B cell (primary cell): ENCODE measurements at regions not wholly inside any gene's neighbourhood (a gene's known extent, or its start where the extent isn't known, plus 50 kb on each side); places are given as distances from the start of the nearest gene placed in this dataset.

Experiments
- ATAC-seq: fragments of 200-7000 bp; cut with Tn5 transposase; one replicate; pipeline ENCODE4 v1.10.0; 2021; ENCODE audit warnings: low read depth, mild to moderate bottlenecking, moderate number of reproducible peaks, moderate library complexity
- CTCF ChIA-PET: fragments of 350-600 bp; sonication (Branson Sonifier 250); formaldehyde crosslinking; loops from one replicate; lab custom pipeline; 2021; ENCODE audit warnings: antibody characterized with exemption, inconsistent platforms; lab: Charles Lee
- POLR2A ChIA-PET: fragments of 350-600 bp; sonication (Branson Sonifier 250); formaldehyde crosslinking; loops from one replicate; lab custom pipeline; 2021; ENCODE audit warnings: antibody characterized with exemption; lab: Charles Lee
- DNase-seq: peaks from one replicate; pipeline ENCODE4 v3.0.0; 2013
- H2AFZ ChIP-seq: 2 replicates; pipeline ENCODE4 v1.6.1; 2012; ENCODE audit warnings: mild to moderate bottlenecking, low read depth, low read length; ENCODE audit not compliant: insufficient read depth, poor library complexity, severe bottlenecking
- H3K27ac ChIP-seq, 2 donors: 1 replicate in 1 of 2; 2 replicates in 1 of 2; pipeline ENCODE4 v1.5.1; 2012 to 2013; ENCODE audit warnings: low read length in 2 of 2, mild to moderate bottlenecking in 2 of 2, moderate library complexity in 1 of 2
- H3K27me3 ChIP-seq, 4 experiments: fragments of 200-600 bp in 1 of 4; sonication (generic) in 1 of 4; replicated peaks in 1 of 4; 1 replicate in 2 of 4; 2 replicates in 2 of 4; pipeline versions ENCODE4 v1.6.1 to v1.7.0; 2013 to 2016; ENCODE audit warnings: low read length in 3 of 4, mild to moderate bottlenecking in 2 of 4, mixed read lengths in 1 of 4, moderate library complexity in 1 of 4; ENCODE audit not compliant: insufficient read depth in 4 of 4, control insufficient read depth in 3 of 4; ENCODE audit errors: control extremely low read depth in 1 of 4
- H3K36me3 ChIP-seq, 2 experiments: replicated peaks in 1 of 2; 1 replicate in 1 of 2; 2 replicates in 1 of 2; pipeline versions ENCODE4 v1.6.1 to v1.7.1; 2013; ENCODE audit warnings: low read length in 1 of 2; ENCODE audit not compliant: insufficient read depth in 2 of 2, control insufficient read depth in 1 of 2; ENCODE audit errors: control extremely low read depth in 1 of 2, extremely low read depth in 1 of 2
- H3K4me1 ChIP-seq, 2 donors: fragments of 200-600 bp in 1 of 2; sonication (generic) in 1 of 2; 1 replicate in 1 of 2; 2 replicates in 1 of 2; pipeline versions ENCODE4 v1.5.1 to v1.6.1; 2013 to 2017; ENCODE audit warnings: low read length in 2 of 2; ENCODE audit not compliant: control insufficient read depth in 2 of 2, insufficient read depth in 2 of 2
- H3K4me2 ChIP-seq: replicated peaks from 2 replicates; pipeline ENCODE3; 2012; ENCODE audit warnings: mild to moderate bottlenecking, low read depth, low read length; ENCODE audit not compliant: poor library complexity, severe bottlenecking
- H3K4me3 ChIP-seq, 5 experiments: fragments of 200-600 bp in 1 of 5; sonication (generic) in 1 of 5; 1 replicate in 3 of 5; 2 replicates in 2 of 5; pipeline versions ENCODE4 v1.5.1 to v1.7.0; 2011 to 2016; ENCODE audit warnings: low read length in 4 of 5, mild to moderate bottlenecking in 4 of 5, low read depth in 2 of 5, control low read depth in 1 of 5, moderate library complexity in 1 of 5; ENCODE audit not compliant: insufficient read depth in 1 of 5; ENCODE audit errors: control extremely low read depth in 1 of 5, extremely low read depth in 1 of 5
- H3K79me2 ChIP-seq: fragments of 200-600 bp; sonication (generic); one replicate; pipeline ENCODE4 v1.6.0; 2016; ENCODE audit warnings: low read length; ENCODE audit not compliant: control insufficient read depth, insufficient read depth
- H3K9ac ChIP-seq: fragments of 200-600 bp; sonication (generic); 2 replicates; pipeline ENCODE4 v1.6.1; 2017; ENCODE audit warnings: mild to moderate bottlenecking, low read length, moderate library complexity
- H3K9me3 ChIP-seq, 3 donors: one replicate each; pipeline versions ENCODE4 v1.6.1 to v1.7.1; 2013; ENCODE audit warnings: low read length in 2 of 3; ENCODE audit not compliant: control insufficient read depth in 2 of 3, insufficient read depth in 1 of 3; ENCODE audit errors: control extremely low read depth in 1 of 3
- H4K20me1 ChIP-seq: 2 replicates; pipeline ENCODE4 v1.6.0; 2012; ENCODE audit warnings: mild to moderate bottlenecking, low read length; ENCODE audit not compliant: insufficient read depth, control insufficient read depth, poor library complexity, severe bottlenecking
- H3K27ac Mint-ChIP-seq: one replicate; pipeline ENCODE4 v1.8.0; 2021; ENCODE audit warnings: mixed read lengths
- H3K27me3 Mint-ChIP-seq: one replicate; pipeline ENCODE4 v1.8.0; 2021; ENCODE audit warnings: mixed read lengths
- H3K4me1 Mint-ChIP-seq: one replicate; pipeline ENCODE4 v1.8.0; 2021; ENCODE audit warnings: mixed read lengths
- H3K4me3 Mint-ChIP-seq: one replicate; pipeline ENCODE4 v1.8.0; 2021; ENCODE audit warnings: mixed read lengths
- H3K9me3 Mint-ChIP-seq: one replicate; pipeline ENCODE4 v1.8.0; 2022; ENCODE audit warnings: mixed read lengths; ENCODE audit not compliant: insufficient read depth
- CTCF ChIP-seq: fragments of 200-600 bp; IDR thresholded peaks from one replicate; pipeline ENCODE4 v1.8.0; 2022; ENCODE audit warnings: antibody characterized with exemption, mild to moderate bottlenecking
- EZH2 ChIP-seq: IDR thresholded peaks from 2 replicates; pipeline ENCODE4 v1.6.1; 2012; ENCODE audit warnings: borderline replicate concordance, low read depth, mild to moderate bottlenecking, moderate library complexity, low read length; ENCODE audit not compliant: insufficient read depth, poor library complexity, severe bottlenecking
- WGBS: methylation state at CpG from one replicate; pipeline ENCODE4 v1.1.5; 2013; ENCODE audit warnings: missing lambda C conversion rate; ENCODE audit not compliant: insufficient coverage; 5-methylcytosine and 5-hydroxymethylcytosine counted together
- intact Hi-C: fragments of 100-400 bp; cut with micrococcal nuclease; formaldehyde crosslinking; loops from one replicate; pipeline ENCODE4 v1.10.0; 2022

- H3K4me3 Mint-ChIP-seq, result no peak overlapping the region
- Histone ChIP-seq H3K9ac (no peak overlapping the region), H3K27me3 (no peaks in the 10 kb centered on the region), H3K4me3 (no peak overlapping the region), H3K36me3 (no peaks in the 10 kb centered on the region), H3K9me3 (no peaks in the 10 kb centered on the region), H3K79me2 (no peaks in the 10 kb centered on the region), H3K27ac (no peak overlapping the region), H3K4me2 (no peak overlapping the region), H3K4me1 (peaks cover 10 to 14% of the 10 kb centered on the region in 2 donors), H2AFZ (no peak overlapping the region), H4K20me1 (no peaks in the 10 kb centered on the region)
- DNase-seq, result no peak
- intact Hi-C loops, result no loop called here
- H3K27me3 Mint-ChIP-seq, result no peaks in the 10 kb centered on the region
- no peak for TF ChIP-seq CTCF
- TF ChIP-seq EZH2, result no peak
- ChIA-PET CTCF (no interaction called here), POLR2A (no interaction called here)
- no peak overlapping the region for H3K27ac Mint-ChIP-seq
- ATAC-seq, result no peak
- H3K4me1 Mint-ChIP-seq, result peaks cover 13% of the 10 kb centered on the region
- WGBS, result no CpG with 5 or more reads among the region's 4 CpGs
- no peaks in the 10 kb centered on the region for H3K9me3 Mint-ChIP-seq
These were observed 347.0 kb downstream of the GATA3 start for GRCh38 chr10:8401531-8401930.

GRCh38 chr10:8402576-8402975 lies 348.1 kb downstream of the GATA3 start:
- Mint-ChIP-seq H3K4me1 (peaks cover 13% of the 10 kb centered on the region), H3K9me3 (no peaks in the 10 kb centered on the region), H3K4me3 (no peak overlapping the region), H3K27me3 (no peaks in the 10 kb centered on the region), H3K27ac (no peak overlapping the region)
- TF ChIP-seq EZH2, result no peak
- H3K79me2 ChIP-seq, result no peaks in the 10 kb centered on the region
- H4K20me1 ChIP-seq, result no peaks in the 10 kb centered on the region
- H3K27me3 ChIP-seq, result no peaks in the 10 kb centered on the region
- WGBS, result 0% methylated on average over 1 of the region's 4 CpGs
- no peak overlapping the region for H3K4me3 ChIP-seq
- H3K36me3 ChIP-seq, result no peaks in the 10 kb centered on the region
- H2AFZ ChIP-seq, result no peak overlapping the region
- H3K9me3 ChIP-seq, result no peaks in the 10 kb centered on the region
- ChIA-PET CTCF (no interaction called here), POLR2A (no interaction called here)
- H3K9ac ChIP-seq, result no peak overlapping the region
- DNase-seq, result no peak
- intact Hi-C loops, result no loop called here
- H3K4me2 ChIP-seq, result no peak overlapping the region
- ATAC-seq, result no peak
- no peak overlapping the region for H3K27ac ChIP-seq
- H3K4me1 ChIP-seq, result peaks cover 10 to 14% of the 10 kb centered on the region in 2 donors
